ENCODE measurements at regions not wholly inside any gene's neighbourhood (a gene's known extent, or its start where the extent isn't known, plus 50 kb on each side); places are given as distances from the start of the nearest gene placed in this dataset.

- H3K9me3 Mint-ChIP-seq (ENCODE audit: low read depth) = peaks cover 5% of the 10 kb centered on the region
- no peaks in the 10 kb centered on the region for H3K4me1 Mint-ChIP-seq (ENCODE audit: low read depth)
- H3K27me3 Mint-ChIP-seq (ENCODE audit: low read depth) = peaks cover 4% of the 10 kb centered on the region
- no peak for DNase-seq (ENCODE audit: low spot score)
- no peak overlapping the region for H3K27ac Mint-ChIP-seq (ENCODE audit: unreplicated experiment)
- peak; percentile 68 for TF ChIP-seq CTCF (IDR thresholded peaks at IDR 0.05)
- H3K4me3 Mint-ChIP-seq (ENCODE audit: unreplicated experiment) = no peak overlapping the region
- no peaks in the 10 kb centered on the region for H3K36me3 Mint-ChIP-seq (ENCODE audit: low read depth)
These were observed 188.9 kb upstream of the MEIS2 start for GRCh38 chr15:37289109-37289765.

DNA sequence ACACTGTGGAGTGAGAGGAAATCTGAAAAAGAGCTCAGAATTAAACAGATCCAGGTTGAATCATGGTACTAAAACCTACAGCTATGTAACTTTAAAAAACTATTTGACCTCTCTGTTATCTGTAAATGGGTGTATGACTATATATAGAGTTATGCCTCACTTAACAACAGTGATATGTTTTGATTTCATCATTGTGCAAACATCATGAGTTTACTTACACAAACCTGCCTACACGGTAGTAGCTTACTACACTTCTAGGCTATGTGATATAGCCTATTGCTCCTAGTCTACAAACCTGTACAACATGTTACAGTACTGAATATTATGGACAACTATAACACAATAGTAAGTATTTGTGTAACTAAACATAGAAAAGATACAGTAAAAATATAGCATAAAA, 191.6 kb upstream of the MEIS2 start:
- no peak for DNase-seq (ENCODE audit: low spot score)
- Mint-ChIP-seq H3K4me1 (ENCODE audit: low read depth) (no peaks in the 10 kb centered on the region), H3K4me3 (ENCODE audit: unreplicated experiment) (no peak overlapping the region), H3K27me3 (ENCODE audit: low read depth) (peaks cover 6% of the 10 kb centered on the region), H3K27ac (ENCODE audit: unreplicated experiment) (no peak overlapping the region), H3K9me3 (ENCODE audit: low read depth) (no peaks in the 10 kb centered on the region), H3K36me3 (ENCODE audit: low read depth) (no peaks in the 10 kb centered on the region)
- no peak for TF ChIP-seq CTCF (IDR thresholded peaks at IDR 0.05)

GRCh38 chr15:37298271-37298670, 197.9 kb upstream of the MEIS2 start:
- Mint-ChIP-seq H3K9me3 (ENCODE audit: low read depth) (no peaks in the 10 kb centered on the region), H3K27me3 (ENCODE audit: low read depth) (peaks cover 6% of the 10 kb centered on the region)

GRCh38 chr15:37339437-37339836, 239.1 kb upstream of the MEIS2 start:
- no peaks in the 10 kb centered on the region for H3K4me1 Mint-ChIP-seq (ENCODE audit: low read depth)
- no peak for TF ChIP-seq CTCF (IDR thresholded peaks at IDR 0.05)
- DNase-seq (ENCODE audit: low spot score) = no peak
- H3K36me3 Mint-ChIP-seq (ENCODE audit: low read depth) = no peaks in the 10 kb centered on the region
- H3K27me3 Mint-ChIP-seq (ENCODE audit: low read depth) = peaks cover 3% of the 10 kb centered on the region
- H3K4me3 Mint-ChIP-seq (ENCODE audit: unreplicated experiment) = no peak overlapping the region
- H3K9me3 Mint-ChIP-seq (ENCODE audit: low read depth) = no peaks in the 10 kb centered on the region
- no peak overlapping the region for H3K27ac Mint-ChIP-seq (ENCODE audit: unreplicated experiment)

More at GRCh38 chr15:37298271-37298670, 197.9 kb upstream of the MEIS2 start:
- H3K4me3 Mint-ChIP-seq (ENCODE audit: unreplicated experiment) = no peak overlapping the region
- H3K27ac Mint-ChIP-seq (ENCODE audit: unreplicated experiment) = no peak overlapping the region
- TF ChIP-seq CTCF (IDR thresholded peaks at IDR 0.05) = no peak
- H3K4me1 Mint-ChIP-seq (ENCODE audit: low read depth) = no peaks in the 10 kb centered on the region
- no peaks in the 10 kb centered on the region for H3K36me3 Mint-ChIP-seq (ENCODE audit: low read depth)
- no peak for DNase-seq (ENCODE audit: low spot score)

DNA sequence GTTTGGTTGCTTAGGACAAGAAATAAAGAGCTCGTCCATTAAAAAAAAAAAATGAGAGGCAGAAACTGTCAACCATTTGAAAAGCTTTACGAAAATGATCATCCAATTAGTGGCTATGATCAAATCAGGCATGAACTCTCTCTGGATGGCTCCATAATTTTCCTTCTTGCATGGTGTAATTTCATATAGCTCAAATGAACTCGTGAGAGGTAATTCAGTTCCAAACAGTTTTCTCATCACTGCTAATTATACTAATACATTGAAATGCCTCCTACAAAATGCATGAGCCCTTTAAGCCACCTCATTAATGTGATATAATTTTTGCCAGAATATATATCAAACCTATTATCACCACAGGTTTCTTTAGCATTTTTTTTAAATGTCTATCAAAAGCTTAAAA, 239.5 kb upstream of the MEIS2 start:
- Mint-ChIP-seq H3K4me1 (ENCODE audit: low read depth) (no peaks in the 10 kb centered on the region), H3K27me3 (ENCODE audit: low read depth) (peaks cover 3% of the 10 kb centered on the region), H3K27ac (ENCODE audit: unreplicated experiment) (no peak overlapping the region), H3K4me3 (ENCODE audit: unreplicated experiment) (no peak overlapping the region), H3K36me3 (ENCODE audit: low read depth) (no peaks in the 10 kb centered on the region), H3K9me3 (ENCODE audit: low read depth) (no peaks in the 10 kb centered on the region)
- no peak for TF ChIP-seq CTCF (IDR thresholded peaks at IDR 0.05)
- no peak for DNase-seq (ENCODE audit: low spot score)

All from chondrocyte (in vitro differentiated cells).